Tongue (tissue), 1 donor: ENCODE measurements at regions not wholly inside any gene's neighbourhood (a gene's known extent, or its start where the extent isn't known, plus 50 kb on each side); places are given as distances from the start of the nearest gene placed in this dataset.

ENCODE experiments used
- DNase-seq: peaks from one replicate; pipeline ENCODE4 v3.0.0-alpha.2; 2015

- DNase-seq = no peak
Observed at GRCh38 chr9:116045083-116045482, 108.5 kb upstream of the PAPPA start.

- DNase-seq = no peak
Observed at GRCh38 chr9:116048081-116048480, 105.5 kb upstream of the PAPPA start.

GRCh38 chr9:116049456-116049855 is 104.1 kb upstream of the PAPPA start:
- no peak for DNase-seq

- no peak for DNase-seq
Observed at GRCh38 chr9:116051528-116051927, 102.1 kb upstream of the PAPPA start.

DNA sequence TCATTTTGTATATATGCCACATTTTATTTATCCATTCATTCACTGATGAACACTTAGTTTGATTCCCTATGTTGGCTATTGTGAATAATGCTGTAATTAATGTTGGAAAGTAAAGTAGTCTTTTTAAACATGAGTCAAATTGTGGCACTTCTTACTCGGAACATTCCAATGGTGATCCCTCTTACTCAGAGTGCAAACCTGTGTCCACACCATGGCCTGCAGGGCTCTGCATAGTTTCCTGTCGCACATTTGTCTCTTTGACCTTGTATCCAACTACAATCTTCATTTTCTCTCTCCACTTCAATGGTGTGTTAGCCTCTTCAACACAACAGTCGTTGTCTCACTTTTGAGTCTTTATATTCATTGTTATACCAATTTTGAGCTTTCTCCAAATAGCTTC is 98.1 kb upstream of the PAPPA start:
- DNase-seq = no peak

- no peak for DNase-seq
Observed at GRCh38 chr9:116057371-116057770, 96.2 kb upstream of the PAPPA start.

GRCh38 chr9:116058421-116058820 is 95.2 kb upstream of the PAPPA start:
- no peak for DNase-seq

GRCh38 chr9:116059466-116059865 is 94.1 kb upstream of the PAPPA start:
- DNase-seq = no peak

- DNase-seq = no peak
Observed at GRCh38 chr9:116060631-116061030, 93.0 kb upstream of the PAPPA start.

- no peak for DNase-seq
Observed at GRCh38 chr9:116061546-116062205, 91.9 kb upstream of the PAPPA start.

- DNase-seq = no peak
Observed at GRCh38 chr9:116062206-116062550, 91.4 kb upstream of the PAPPA start.

- no peak for DNase-seq
Observed at GRCh38 chr9:116064970-116065369, 88.6 kb upstream of the PAPPA start.

DNA sequence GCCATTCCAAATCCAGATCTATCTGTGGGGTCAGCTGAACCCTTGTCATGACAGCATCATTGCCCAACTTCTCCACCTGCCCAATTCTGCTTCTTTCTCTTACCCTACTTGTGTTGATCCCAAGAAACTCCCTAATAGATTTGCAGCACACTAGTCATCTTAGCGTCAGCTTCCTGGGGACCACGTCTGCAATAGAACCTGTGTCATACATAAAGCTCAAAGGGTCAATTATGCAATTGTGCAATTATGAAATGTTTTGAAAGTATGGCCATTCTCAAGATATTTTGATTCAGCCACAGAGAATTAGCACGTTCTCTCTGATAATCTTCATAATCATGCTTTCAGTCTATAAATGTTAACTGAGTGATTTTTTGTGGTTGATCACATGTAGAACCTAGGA is 87.4 kb upstream of the PAPPA start:
- DNase-seq = no peak

GRCh38 chr9:116067566-116067965 is 86.0 kb upstream of the PAPPA start:
- no peak for DNase-seq

DNA sequence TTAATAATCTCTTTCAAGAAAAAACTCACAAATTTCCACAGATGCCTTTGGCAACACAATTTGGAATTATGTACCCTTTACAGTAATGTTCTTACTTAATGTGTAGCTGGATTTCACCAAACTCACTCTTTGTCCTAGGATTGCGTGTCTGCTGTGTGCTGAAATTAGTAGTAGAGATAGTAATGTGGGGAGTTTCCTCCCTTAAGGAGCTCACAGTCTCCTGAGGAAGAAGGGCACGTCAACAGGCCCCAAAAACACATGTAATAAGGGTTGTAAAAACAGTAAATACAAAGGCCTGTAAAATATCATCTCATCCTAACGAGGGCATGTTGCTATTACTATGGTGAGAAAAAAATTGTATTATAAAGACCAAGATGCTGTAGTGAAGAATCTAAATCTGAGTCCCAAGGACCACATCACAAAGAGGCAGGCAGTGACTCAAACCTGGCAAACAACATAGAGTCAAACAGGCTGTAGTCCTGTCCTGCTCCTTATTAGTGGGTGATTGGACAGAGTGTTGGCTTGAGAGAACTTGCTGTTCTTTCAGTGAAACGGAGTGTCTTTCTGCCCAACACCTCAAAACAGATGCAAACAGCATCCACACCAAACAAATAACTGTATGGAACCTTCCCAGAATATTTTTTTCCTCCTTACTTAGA is 83.2 kb upstream of the PAPPA start:
- DNase-seq = no peak

DNA sequence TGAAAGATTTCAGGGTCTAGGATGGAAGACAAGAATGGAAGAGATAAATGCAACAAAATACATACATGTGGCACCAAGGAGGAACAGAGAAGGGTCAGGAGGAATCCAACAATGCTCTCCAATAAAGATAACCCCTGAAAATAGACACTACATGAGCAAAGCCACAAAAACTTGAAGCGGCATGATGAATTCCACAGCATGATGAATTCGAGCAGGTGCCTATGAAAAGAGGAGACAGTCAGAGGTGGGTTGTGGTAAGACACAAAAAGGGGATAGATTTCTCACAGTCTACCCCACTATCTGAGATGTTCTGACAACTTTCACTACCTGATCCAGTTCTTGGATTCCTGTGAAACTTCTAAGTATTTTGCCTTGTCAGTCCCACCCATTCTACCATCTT is 81.5 kb upstream of the PAPPA start:
- no peak for DNase-seq

- no peak for DNase-seq
Observed at GRCh38 chr9:116073826-116074225, 79.8 kb upstream of the PAPPA start.

GRCh38 chr9:116074658-116075057 is 78.9 kb upstream of the PAPPA start:
- DNase-seq = no peak

GRCh38 chr9:116075191-116075590 is 78.4 kb upstream of the PAPPA start:
- DNase-seq = no peak

DNA sequence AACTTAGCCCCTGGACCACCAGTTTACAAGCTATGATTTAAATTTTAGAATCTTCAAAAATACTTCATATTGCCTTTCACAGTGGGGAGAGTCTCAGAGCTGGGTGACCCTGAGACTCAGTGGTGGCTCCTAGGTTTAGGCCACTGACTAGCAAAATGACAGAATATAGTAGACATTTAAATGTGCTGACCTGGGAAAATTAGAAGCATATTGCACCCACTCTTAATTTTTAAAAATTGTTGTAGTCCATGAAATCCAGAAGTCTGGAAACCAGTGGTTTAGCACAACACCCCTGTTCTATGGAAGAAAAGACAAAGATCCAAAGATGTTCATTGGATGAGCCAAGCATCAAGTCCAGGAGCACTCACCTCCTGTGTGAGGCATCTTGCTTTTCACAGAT is 75.0 kb upstream of the PAPPA start:
- no peak for DNase-seq

- DNase-seq = no peak
Observed at GRCh38 chr9:116080561-116080960, 73.0 kb upstream of the PAPPA start.

DNA sequence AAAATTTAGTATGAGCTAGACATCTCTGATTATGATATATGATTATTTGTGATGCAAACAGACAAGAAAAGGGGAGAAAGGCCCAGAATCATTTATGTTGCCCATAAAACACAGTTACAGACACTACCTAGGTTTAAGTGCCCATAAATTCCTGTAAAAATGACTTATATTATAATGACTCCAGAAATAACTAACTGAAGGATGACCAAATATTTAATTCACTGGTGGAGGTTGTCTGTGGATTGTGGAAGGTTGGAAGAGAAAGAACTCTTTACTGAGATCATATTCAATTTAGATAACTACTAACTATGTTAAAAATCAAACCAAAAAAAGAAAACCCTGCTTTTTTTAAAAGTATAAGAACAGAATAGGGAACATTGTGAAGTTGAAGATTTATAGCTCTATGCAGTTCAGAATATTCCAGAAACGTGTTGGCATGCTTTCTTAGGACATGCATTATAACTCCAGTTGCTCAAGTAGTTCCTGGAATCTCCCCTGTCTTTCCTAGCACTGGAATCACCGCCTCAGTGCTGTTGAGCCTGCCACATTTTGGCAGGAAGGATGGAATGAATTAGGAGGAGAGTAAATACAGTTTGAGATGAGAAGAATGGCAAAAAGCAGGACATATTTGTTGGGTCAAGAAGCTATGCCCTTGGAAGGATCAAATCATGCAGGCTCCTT is 72.0 kb upstream of the PAPPA start:
- no peak for DNase-seq

- no peak for DNase-seq
Observed at GRCh38 chr9:116083837-116084236, 69.8 kb upstream of the PAPPA start.

DNA sequence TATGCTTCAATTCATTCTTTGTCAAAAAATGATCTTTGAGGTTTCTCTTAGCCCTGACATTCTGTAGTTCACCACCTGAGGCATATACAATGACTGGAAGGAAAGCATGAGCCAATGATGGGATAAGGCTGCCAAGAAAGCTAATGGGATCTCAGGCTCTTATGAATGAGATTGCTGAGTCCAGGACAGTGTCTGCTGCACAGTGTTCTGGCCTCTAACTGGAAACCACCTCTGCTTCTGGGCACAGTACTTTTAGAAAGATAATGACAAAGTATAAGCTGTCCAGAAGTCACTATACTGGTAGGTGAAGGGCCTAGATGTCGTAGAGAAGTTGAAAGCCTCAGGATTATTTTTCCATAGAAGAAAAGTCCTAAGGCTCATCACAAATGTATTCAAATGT is 69.1 kb upstream of the PAPPA start:
- no peak for DNase-seq
